Colonic mucosa (tissue), 4 donors: ENCODE measurements at regions not wholly inside any gene's neighbourhood (a gene's known extent, or its start where the extent isn't known, plus 50 kb on each side); places are given as distances from the start of the nearest gene placed in this dataset.
A peak's percentile ranks its signal among the peaks of the same experiment; 100 is the strongest.

Experiments used
- DNase-seq: peaks from one replicate; pipeline ENCODE4 v3.0.0-alpha.2; 2020
- H3K27ac ChIP-seq: fragments of 200-600 bp; one replicate; pipeline ENCODE4 v1.8.0; 2021
- H3K27me3 ChIP-seq: fragments of 200-600 bp; one replicate; pipeline ENCODE4 v1.8.0; 2021
- H3K36me3 ChIP-seq: fragments of 200-600 bp; one replicate; pipeline ENCODE4 v1.8.0; 2021
- H3K4me1 ChIP-seq: fragments of 200-600 bp; one replicate; pipeline ENCODE4 v1.8.0; 2021; ENCODE audit warnings: mild to moderate bottlenecking
- H3K4me3 ChIP-seq: fragments of 200-600 bp; one replicate; pipeline ENCODE4 v1.8.0; 2021
- H3K9ac ChIP-seq, 2 donors: one replicate each; pipeline ENCODE4 v1.7.0; 2013; ENCODE audit warnings: control low read depth in 2 of 2, low read depth in 2 of 2, low read length in 2 of 2
- H3K9me3 ChIP-seq: fragments of 200-600 bp; one replicate; pipeline ENCODE4 v1.8.0; 2021
- CTCF ChIP-seq: fragments of 200-600 bp; IDR thresholded peaks from one replicate; pipeline ENCODE4 v1.8.0; 2022; ENCODE audit warnings: antibody characterized with exemption, mild to moderate bottlenecking
- intact Hi-C: fragments of 100-400 bp; cut with DNase I; formaldehyde crosslinking; loops from one replicate; pipeline ENCODE4 v1.14.1; 2022
- donor health status: healthy.
- donor health status: DM: no; HTN: no; CAD: no.
- donor health status: DM: no; HTN: no; CAD: no.

GRCh38 chr11:115663790-115664189 is 159.6 kb upstream of the CADM1 start:
- H3K36me3 ChIP-seq, result no peaks in the 10 kb centered on the region
- no peak overlapping the region for H3K27ac ChIP-seq
- peaks cover 23% of the 10 kb centered on the region for H3K27me3 ChIP-seq
- intact Hi-C loops, result no loop called here
- no peak overlapping the region for H3K9ac ChIP-seq
- no peaks in the 10 kb centered on the region for H3K4me1 ChIP-seq
- no peak for DNase-seq
- H3K4me3 ChIP-seq, result no peak overlapping the region
- H3K9me3 ChIP-seq, result no peaks in the 10 kb centered on the region
- TF ChIP-seq CTCF, result no peak

GRCh38 chr11:115660030-115660805 is 156.0 kb upstream of the CADM1 start:
- Histone ChIP-seq H3K4me3 (peak overlapping the region; percentile 24), H3K27me3 (peaks cover 28% of the 10 kb centered on the region), H3K36me3 (no peaks in the 10 kb centered on the region), H3K4me1 (no peaks in the 10 kb centered on the region), H3K27ac (no peak overlapping the region), H3K9me3 (no peaks in the 10 kb centered on the region), H3K9ac (no peak overlapping the region)
- no peak for DNase-seq
- intact Hi-C loops, result no loop called here
- no peak for TF ChIP-seq CTCF

- no peak for TF ChIP-seq CTCF
- peaks cover 28% of the 10 kb centered on the region for H3K27me3 ChIP-seq
Measured at GRCh38 chr11:115659061-115659963, 155.1 kb upstream of the CADM1 start.

GRCh38 chr11:115657586-115657985 is 153.4 kb upstream of the CADM1 start:
- Histone ChIP-seq H3K9me3 (no peaks in the 10 kb centered on the region), H3K4me1 (no peaks in the 10 kb centered on the region), H3K36me3 (no peaks in the 10 kb centered on the region), H3K27ac (no peak overlapping the region), H3K27me3 (peaks cover 28% of the 10 kb centered on the region), H3K4me3 (no peak overlapping the region), H3K9ac (no peak overlapping the region)
- intact Hi-C loops, result loop anchor here (10.0 kb wide), 1 partner anchor 153 kb away; the partner anchor contains the start of gene CADM1
- no peak for TF ChIP-seq CTCF
- no peak for DNase-seq

More at GRCh38 chr11:115659061-115659963, 155.1 kb upstream of the CADM1 start:
- Histone ChIP-seq H3K36me3 (no peaks in the 10 kb centered on the region), H3K9me3 (no peaks in the 10 kb centered on the region), H3K4me3 (peak overlapping the region; percentile 24), H3K27ac (no peak overlapping the region), H3K9ac (no peak overlapping the region), H3K4me1 (no peaks in the 10 kb centered on the region)
- DNase-seq, result no peak
- intact Hi-C loops, result loop anchor here (10.0 kb wide), 1 partner anchor 155 kb away; the partner anchor contains the start of gene CADM1

GRCh38 chr11:115656669-115657068 is 152.5 kb upstream of the CADM1 start:
- Histone ChIP-seq H3K27ac (no peak overlapping the region), H3K27me3 (peaks cover 28% of the 10 kb centered on the region), H3K4me1 (no peaks in the 10 kb centered on the region), H3K9me3 (no peaks in the 10 kb centered on the region), H3K9ac (no peak overlapping the region), H3K4me3 (no peak overlapping the region), H3K36me3 (no peaks in the 10 kb centered on the region)
- intact Hi-C loops, result loop anchor here (10.0 kb wide), 1 partner anchor 152 kb away; the partner anchor contains the start of gene CADM1
- DNase-seq, result peak; percentile 72
- TF ChIP-seq CTCF, result no peak
